HAP-1 (cell line): ENCODE measurements at regions not wholly inside any gene's neighbourhood (a gene's known extent, or its start where the extent isn't known, plus 50 kb on each side); places are given as distances from the start of the nearest gene placed in this dataset.

ENCODE experiments used
- DNase-seq, 2 experiments: peaks; one replicate each; pipeline ENCODE4 v3.0.0-alpha.2; 2016 to 2020; ENCODE audit warnings: low spot score in 2 of 2
- H3K27me3 ChIP-seq: fragments of 250-450 bp; sonication (Bioruptor Pico); 2 replicates; pipeline ENCODE4 v1.5.1; 2020; ENCODE audit warnings: low read depth, mild to moderate bottlenecking, moderate library complexity
- H3K36me3 ChIP-seq: fragments of 250-450 bp; sonication (Bioruptor Pico); replicated peaks from 2 replicates; pipeline ENCODE4 v1.5.1; 2020; ENCODE audit warnings: mild to moderate bottlenecking
- H3K4me1 ChIP-seq: fragments of 250-450 bp; sonication (Bioruptor Pico); 2 replicates; pipeline ENCODE4 v1.5.1; 2020; ENCODE audit warnings: mild to moderate bottlenecking
- H3K4me3 ChIP-seq: fragments of 250-450 bp; sonication (Bioruptor Pico); 2 replicates; pipeline ENCODE4 v1.5.1; 2020; ENCODE audit warnings: mild to moderate bottlenecking, moderate library complexity
- H3K9me3 ChIP-seq: fragments of 250-450 bp; sonication (Bioruptor Pico); 2 replicates; pipeline ENCODE4 v1.5.1; 2020; ENCODE audit warnings: mild to moderate bottlenecking, moderate library complexity
- in situ Hi-C: fragments of 300-500 bp; cut with MboI; formaldehyde crosslinking; loops from 3 replicates; pipeline ENCODE4 v1.14.3; 2020; ENCODE audit warnings: low sequenced_read_pairs, inconsistent platforms, mixed read lengths

DNA sequence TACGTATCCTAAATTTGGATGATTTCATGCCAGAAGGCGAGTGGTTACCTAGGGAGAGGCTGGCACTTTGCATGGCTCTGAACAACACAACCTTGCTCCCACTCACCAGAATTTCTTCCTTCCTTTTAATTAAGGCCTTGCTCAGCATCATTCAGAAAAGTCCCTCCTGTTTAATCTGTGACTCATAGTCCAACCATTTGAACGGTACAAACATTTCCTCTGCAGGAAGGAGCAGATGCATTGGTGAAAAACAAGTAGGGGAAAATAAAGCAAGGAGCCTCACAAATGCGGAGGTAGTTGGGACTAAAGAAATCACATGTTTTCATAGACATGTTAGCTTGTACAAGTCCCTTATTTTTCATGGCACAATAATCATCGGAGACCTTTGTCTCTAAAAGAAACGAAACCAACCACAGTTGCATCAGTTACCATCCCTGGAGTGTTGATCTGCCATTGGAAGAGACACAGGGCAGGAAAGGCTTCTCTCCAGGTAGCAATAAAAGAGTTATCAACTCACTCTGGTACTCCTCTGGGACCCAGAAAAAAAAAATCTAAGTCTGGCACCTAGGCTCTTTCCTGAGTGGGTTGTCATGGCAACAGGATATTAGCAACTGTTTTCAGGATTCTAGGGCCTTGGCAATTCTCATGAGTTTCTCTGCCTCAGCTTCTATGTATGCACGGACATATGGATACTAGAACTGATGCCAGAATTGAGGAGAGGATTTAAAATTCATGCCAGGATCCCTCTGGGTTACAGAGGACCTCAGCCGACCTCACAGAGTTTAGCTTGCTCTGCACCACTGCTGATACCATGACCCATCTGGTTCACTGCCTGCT lies 255.4 kb upstream of the ARPP21 start:
- H3K4me3 ChIP-seq: no peak overlapping the region
- H3K36me3 ChIP-seq: no peaks in the 10 kb centered on the region
- no peaks in the 10 kb centered on the region for H3K27me3 ChIP-seq
- H3K9me3 ChIP-seq: no peaks in the 10 kb centered on the region
- H3K4me1 ChIP-seq: no peaks in the 10 kb centered on the region
- in situ Hi-C loops: no loop called here
- DNase-seq: no peak

DNA sequence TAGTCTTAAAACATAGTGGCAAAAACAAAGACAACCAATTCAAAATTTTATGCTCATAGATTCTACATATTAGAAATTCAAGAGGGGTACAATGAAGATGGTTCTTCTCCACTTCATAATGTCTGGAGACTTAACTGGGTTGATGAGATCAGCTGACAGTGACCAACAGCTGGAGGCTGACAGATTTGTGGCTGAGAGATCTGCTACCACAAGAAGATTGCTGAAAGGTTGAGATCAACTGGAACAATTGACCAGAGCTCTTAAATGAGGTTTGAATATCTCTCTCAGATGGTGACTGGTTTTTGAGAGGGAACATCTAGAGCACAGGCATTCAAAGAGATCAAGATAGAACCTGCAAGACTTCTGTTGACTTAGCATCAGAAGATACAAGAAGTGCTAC lies 254.1 kb upstream of the ARPP21 start:
- Histone ChIP-seq H3K27me3 (no peaks in the 10 kb centered on the region), H3K4me1 (no peaks in the 10 kb centered on the region), H3K4me3 (no peak overlapping the region), H3K36me3 (no peaks in the 10 kb centered on the region), H3K9me3 (no peaks in the 10 kb centered on the region)
- in situ Hi-C loops: no loop called here
- no peak for DNase-seq

DNA sequence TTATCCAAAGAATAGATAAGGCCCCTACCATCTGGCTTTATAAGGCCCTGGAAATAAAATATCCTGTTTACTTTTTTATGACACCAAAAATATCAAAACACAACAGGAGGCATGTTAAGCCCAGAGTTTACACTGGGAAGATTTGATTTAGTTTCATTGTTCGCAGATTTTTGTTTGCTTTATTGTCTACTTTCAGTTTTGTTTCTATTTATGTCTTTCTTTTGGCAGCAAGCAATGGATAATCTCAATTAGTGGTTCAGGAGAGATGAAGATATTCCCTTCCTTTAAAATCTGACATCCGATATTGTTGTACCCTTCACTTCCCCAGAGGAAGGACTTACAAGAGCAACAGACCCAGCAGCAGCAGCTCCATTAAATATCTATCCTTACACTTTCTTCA lies 249.4 kb upstream of the ARPP21 start:
- no peaks in the 10 kb centered on the region for H3K9me3 ChIP-seq
- no peaks in the 10 kb centered on the region for H3K4me1 ChIP-seq
- DNase-seq: no peak
- H3K27me3 ChIP-seq: no peaks in the 10 kb centered on the region
- no peaks in the 10 kb centered on the region for H3K36me3 ChIP-seq
- in situ Hi-C loops: no loop called here
- H3K4me3 ChIP-seq: no peak overlapping the region

DNA sequence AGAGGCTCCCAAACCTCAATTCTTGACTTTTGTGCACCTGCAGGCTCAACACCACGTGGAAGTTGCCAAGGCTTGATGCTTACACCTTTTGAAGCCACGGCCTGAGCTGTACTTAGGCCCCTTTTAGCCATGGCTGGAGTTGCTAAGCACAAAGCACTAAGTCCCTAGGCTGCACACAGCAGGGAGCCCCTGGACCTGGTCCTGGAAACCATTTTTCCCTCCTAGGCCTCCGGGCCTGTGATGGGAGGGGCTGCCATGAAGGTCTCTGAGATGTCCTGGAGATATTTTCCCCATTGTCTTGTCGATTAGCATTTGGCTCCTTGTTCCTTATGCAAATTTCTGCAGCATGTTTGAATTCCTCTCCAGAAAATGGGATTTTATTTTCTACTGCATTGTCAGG lies 247.1 kb upstream of the ARPP21 start:
- Histone ChIP-seq H3K36me3 (no peaks in the 10 kb centered on the region), H3K4me3 (no peak overlapping the region), H3K27me3 (no peaks in the 10 kb centered on the region), H3K4me1 (no peaks in the 10 kb centered on the region), H3K9me3 (no peaks in the 10 kb centered on the region)
- no peak for DNase-seq
- in situ Hi-C loops: no loop called here

DNA sequence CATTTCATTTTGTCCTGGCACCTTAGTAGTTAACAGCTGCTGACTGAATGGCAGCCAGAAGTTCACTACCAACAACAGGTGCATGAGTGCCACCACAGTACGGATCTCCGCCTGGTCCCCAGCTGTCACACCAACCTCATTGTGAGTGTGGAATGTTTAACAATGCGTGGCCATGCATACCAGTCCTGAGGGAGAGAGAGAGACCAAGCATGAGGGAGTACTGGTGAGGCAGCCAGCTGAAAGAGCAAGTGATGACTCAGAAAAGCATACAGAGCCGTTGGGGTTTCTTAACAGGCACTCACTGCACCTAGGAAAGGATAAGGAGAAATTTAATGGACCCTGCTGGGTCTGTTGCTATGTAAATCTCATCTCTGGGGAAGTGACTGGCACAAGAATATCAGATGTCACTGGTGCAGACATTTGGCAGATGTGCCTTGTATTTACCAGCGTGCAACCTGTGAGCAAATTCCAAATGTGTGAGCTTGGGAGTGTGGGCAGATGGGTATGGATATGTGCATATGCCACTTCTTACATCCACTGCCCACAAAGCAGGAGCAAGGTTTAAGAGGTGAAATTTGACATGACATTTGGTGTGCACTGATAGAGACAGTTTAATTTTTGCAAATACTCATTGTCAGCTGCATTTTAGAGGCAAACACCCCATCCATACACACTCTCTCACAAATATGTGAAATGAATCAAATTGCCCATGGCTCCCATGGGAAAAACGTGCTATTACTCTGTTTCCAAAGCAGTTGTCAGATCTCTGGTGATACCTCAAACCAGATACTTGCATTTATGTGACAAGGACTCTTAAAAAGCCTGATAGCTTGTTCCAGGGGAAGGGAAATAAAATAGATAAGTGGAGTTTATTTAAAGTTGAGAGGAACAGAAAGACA lies 245.2 kb upstream of the ARPP21 start:
- no peaks in the 10 kb centered on the region for H3K27me3 ChIP-seq
- H3K4me3 ChIP-seq: no peak overlapping the region
- in situ Hi-C loops: no loop called here
- DNase-seq: no peak
- no peaks in the 10 kb centered on the region for H3K36me3 ChIP-seq
- H3K9me3 ChIP-seq: no peaks in the 10 kb centered on the region
- no peaks in the 10 kb centered on the region for H3K4me1 ChIP-seq

DNA sequence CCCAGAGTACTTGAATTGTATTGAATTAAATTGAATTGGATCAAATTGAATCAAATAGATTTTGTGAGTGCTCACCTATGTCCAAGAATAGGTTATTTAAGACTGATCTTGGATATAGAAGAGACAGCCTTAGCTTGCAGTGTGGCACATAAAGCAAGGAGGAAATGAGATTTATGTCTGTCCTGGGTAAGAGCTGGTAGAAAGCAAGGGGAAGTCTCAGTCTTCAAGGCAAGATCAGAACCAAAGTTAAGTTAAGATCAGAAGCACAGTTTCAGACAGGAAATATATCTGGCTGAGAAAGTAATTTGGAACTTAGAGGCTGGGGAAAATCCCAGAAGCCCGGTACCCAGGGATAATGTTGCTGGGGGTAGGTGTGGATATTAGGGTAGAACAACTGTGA lies 244.4 kb upstream of the ARPP21 start:
- DNase-seq: no peak
- Histone ChIP-seq H3K4me1 (no peaks in the 10 kb centered on the region), H3K9me3 (no peaks in the 10 kb centered on the region), H3K36me3 (no peaks in the 10 kb centered on the region), H3K27me3 (no peaks in the 10 kb centered on the region), H3K4me3 (no peak overlapping the region)
- in situ Hi-C loops: no loop called here

DNA sequence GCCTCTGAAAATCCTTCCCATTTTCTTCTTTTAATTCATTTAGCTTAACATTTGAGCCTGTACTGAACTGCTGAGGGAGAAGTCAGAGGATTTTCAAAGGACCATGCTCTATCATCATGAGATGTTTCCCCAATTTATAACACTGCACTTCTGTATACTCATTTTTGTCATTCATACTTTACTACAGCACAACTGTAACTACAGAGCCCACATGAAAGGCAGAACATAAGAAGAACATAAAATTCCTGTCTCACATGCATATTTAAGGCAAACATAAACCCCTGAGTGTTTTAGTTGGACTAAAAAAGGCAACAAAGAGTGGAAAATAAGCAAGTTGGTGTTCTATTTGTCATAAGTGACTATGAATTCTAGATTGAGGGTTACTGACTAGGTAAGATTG lies 237.7 kb upstream of the ARPP21 start:
- H3K4me3 ChIP-seq: no peak overlapping the region
- in situ Hi-C loops: no loop called here
- H3K9me3 ChIP-seq: no peaks in the 10 kb centered on the region
- H3K36me3 ChIP-seq: no peaks in the 10 kb centered on the region
- DNase-seq: no peak
- no peaks in the 10 kb centered on the region for H3K27me3 ChIP-seq
- no peaks in the 10 kb centered on the region for H3K4me1 ChIP-seq

DNA sequence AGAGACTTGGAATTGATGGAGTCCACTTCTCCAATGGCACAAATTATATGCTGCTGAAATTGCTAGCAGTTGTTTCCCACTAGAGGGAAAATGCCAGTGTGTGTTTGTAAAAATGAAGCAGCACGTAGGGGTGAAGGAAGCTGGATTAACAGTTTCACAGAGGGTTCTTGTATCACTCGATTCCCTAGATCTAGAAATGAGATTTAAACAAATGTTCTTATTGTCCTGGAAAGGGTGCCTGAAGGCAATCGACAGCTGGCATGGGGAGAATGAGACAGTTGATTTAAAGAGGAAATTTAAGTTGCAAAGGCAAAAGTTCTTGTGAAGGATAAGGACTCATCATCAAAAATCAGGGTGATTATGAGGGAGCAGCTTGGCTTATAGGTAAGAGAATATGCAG lies 234.8 kb upstream of the ARPP21 start:
- in situ Hi-C loops: no loop called here
- H3K27me3 ChIP-seq: no peaks in the 10 kb centered on the region
- H3K36me3 ChIP-seq: no peaks in the 10 kb centered on the region
- no peak for DNase-seq
- H3K4me3 ChIP-seq: no peak overlapping the region
- no peaks in the 10 kb centered on the region for H3K4me1 ChIP-seq
- no peaks in the 10 kb centered on the region for H3K9me3 ChIP-seq

DNA sequence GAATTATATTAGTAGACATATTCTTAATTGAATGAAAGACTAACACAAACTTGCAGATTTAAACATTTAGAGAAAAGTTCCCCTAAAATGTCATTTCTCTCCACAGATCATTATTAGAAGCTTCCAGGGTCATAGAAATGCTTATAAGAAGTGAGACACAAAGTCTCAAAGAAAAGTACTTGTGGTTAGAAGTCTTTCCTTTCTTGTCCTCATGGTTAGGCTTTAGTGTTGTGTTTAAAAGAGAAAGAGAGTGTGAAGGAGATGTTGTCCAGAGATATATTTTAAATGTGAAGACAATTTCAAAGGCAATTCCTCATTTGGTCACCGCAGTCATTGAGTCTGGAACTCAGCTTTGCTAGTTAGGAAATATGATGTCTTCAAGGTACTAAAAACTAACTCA lies 230.4 kb upstream of the ARPP21 start:
- in situ Hi-C loops: no loop called here
- no peak overlapping the region for H3K4me3 ChIP-seq
- H3K9me3 ChIP-seq: no peaks in the 10 kb centered on the region
- H3K4me1 ChIP-seq: no peaks in the 10 kb centered on the region
- H3K27me3 ChIP-seq: no peaks in the 10 kb centered on the region
- DNase-seq: no peak
- no peaks in the 10 kb centered on the region for H3K36me3 ChIP-seq

DNA sequence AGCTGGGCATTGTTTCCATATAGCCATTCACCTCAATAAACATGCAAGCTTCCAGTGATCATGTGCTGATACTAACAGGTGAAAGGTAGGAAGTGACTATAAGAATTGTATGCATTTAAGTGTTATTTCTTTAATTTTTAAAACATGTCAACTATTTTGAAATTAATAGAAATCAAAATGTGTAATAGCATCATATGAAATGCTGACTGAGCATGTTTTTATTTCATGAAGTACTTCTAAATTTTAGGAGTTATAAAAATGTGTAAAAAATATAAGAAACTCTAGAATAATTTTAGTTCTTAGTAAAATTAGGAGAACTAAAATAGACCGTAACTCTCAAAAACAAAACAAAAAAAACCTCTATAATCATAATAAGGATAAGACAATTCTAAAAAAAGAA lies 229.3 kb upstream of the ARPP21 start:
- Histone ChIP-seq H3K4me1 (no peaks in the 10 kb centered on the region), H3K36me3 (no peaks in the 10 kb centered on the region), H3K9me3 (no peaks in the 10 kb centered on the region), H3K27me3 (no peaks in the 10 kb centered on the region), H3K4me3 (no peak overlapping the region)
- DNase-seq: no peak
- in situ Hi-C loops: no loop called here

DNA sequence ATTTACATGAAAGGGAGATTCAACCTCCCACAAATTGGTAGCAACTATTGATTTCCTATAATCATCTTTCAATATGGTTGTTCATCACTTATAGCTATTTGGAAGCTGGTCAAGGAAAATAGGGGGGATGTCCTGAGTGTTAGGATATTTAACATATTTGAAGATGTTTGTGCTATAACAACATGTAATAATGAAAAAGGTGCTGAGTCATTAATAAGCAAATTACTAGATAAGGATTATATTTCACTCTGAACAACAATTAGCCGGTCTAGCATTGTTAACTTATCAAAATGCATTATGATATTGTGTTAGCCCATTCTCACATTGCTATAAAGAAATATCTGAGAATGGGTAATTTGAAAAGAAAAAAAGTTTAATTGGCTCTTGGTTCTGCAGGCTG lies 225.8 kb upstream of the ARPP21 start:
- Histone ChIP-seq H3K27me3 (no peaks in the 10 kb centered on the region), H3K4me3 (no peak overlapping the region), H3K36me3 (no peaks in the 10 kb centered on the region), H3K9me3 (no peaks in the 10 kb centered on the region), H3K4me1 (no peaks in the 10 kb centered on the region)
- in situ Hi-C loops: no loop called here
- DNase-seq: no peak

DNA sequence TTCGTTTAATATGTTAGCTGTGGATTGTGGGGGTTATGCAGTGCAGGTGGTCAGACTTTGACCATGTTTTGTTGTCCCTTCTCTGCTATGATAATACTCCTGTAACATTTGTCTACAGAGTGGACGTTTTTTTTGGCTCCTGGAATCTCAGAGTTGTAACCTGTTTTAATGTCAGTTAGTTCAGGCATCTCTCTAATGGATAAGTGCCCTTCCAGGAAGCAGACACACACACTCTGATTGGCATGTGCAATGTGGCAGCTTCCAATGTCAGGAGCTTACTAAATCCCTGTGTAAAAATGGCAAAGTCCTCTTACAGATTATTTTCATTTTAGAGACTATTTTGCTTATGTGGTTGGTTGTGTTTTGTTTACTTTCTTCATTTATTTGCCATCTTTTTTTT lies 222.2 kb upstream of the ARPP21 start:
- Histone ChIP-seq H3K4me3 (no peak overlapping the region), H3K36me3 (no peaks in the 10 kb centered on the region), H3K9me3 (no peaks in the 10 kb centered on the region), H3K4me1 (no peaks in the 10 kb centered on the region), H3K27me3 (no peaks in the 10 kb centered on the region)
- no peak for DNase-seq
- in situ Hi-C loops: no loop called here

DNA sequence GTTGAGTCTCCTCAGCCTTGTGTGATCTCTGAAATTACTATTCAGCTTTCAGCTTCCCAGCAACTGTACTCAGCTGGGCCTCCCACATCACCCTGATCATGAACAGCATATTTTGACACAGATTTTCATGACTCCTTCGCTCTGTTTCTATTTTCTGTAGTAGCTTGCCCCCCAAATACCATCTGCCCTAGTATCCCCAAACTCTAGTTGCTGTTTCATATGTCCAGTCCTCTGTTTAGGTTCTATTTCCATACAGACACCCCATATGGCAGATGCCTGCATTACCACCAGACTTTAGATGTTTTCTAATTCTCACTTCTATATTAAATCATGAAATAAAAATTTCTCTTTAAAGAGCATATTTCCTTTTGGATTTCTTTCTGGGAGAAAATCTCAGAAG lies 217.2 kb upstream of the ARPP21 start:
- DNase-seq: no peak
- in situ Hi-C loops: no loop called here
- Histone ChIP-seq H3K36me3 (no peaks in the 10 kb centered on the region), H3K9me3 (no peaks in the 10 kb centered on the region), H3K4me1 (no peaks in the 10 kb centered on the region), H3K27me3 (no peaks in the 10 kb centered on the region), H3K4me3 (no peak overlapping the region)

DNA sequence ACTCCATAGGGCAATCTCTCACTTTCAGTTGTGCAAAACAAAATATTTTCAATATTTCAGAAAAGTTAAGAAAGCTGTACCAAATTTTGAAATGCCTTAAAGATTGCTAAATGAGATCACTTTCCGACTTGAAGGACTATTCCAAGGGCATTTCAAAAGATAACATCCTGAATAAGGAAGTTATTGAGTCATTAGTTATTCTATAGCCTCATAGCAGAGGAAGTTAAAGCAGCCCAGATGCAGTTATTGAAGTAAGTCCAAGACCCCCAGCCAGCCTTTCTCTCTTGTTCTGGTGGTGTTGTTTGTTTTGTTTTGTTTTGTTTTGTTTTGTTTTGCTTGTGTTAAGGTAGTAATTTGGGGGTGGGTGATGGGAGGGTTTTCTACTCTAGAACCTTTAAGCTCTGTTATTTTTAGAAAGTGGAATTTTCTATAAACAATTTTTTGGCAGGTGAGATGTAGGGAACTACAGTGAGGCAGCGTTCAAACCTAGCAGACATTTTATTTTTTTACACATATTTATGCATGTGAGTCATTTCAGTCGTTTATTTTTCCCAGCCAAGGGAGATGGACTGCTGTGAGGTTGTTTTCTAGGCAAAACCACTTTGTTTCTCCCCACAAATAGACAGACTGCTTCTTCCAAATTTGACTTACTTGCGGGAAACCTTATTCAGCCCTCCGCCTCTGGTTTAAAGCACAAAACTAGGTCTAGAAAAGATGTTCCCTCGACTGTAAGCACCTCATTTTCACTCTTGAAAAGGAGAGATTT lies 216.3 kb upstream of the ARPP21 start:
- Histone ChIP-seq H3K9me3 (no peaks in the 10 kb centered on the region), H3K4me3 (no peak overlapping the region), H3K36me3 (no peaks in the 10 kb centered on the region), H3K4me1 (no peaks in the 10 kb centered on the region), H3K27me3 (no peaks in the 10 kb centered on the region)
- in situ Hi-C loops: no loop called here
- DNase-seq: no peak
